Bronchial epithelial cell (primary cell): ENCODE measurements at regions not wholly inside any gene's neighbourhood (a gene's known extent, or its start where the extent isn't known, plus 50 kb on each side); places are given as distances from the start of the nearest gene placed in this dataset.

Source experiments
- DNase-seq: peaks from one replicate; pipeline ENCODE4 v3.0.0-alpha.2; 2010; ENCODE audit warnings: low read depth
- FAIRE-seq: peaks from 2 replicates; lab custom pipeline; 2011; peaks lifted over from hg19 to GRCh38; lab: Jason Lieb, UNC
- H3K27me3 ChIP-seq: 2 replicates; pipeline ENCODE4 v1.5.1; 2011; ENCODE audit warnings: low read length; ENCODE audit not compliant: control insufficient read depth, insufficient read depth
- H3K36me3 ChIP-seq: 2 replicates; pipeline ENCODE4 v1.5.1; 2011; ENCODE audit warnings: low read length; ENCODE audit not compliant: control insufficient read depth, insufficient read depth
- H3K4me3 ChIP-seq: 2 replicates; pipeline ENCODE4 v1.5.1; 2011; ENCODE audit warnings: mild to moderate bottlenecking, low read depth, low read length, control low read depth
- TF ChIP-seq, protein P1 (sequence below): IDR thresholded peaks from 2 replicates; pipeline ENCODE4 v1.5.1; 2011; ENCODE audit warnings: mild to moderate bottlenecking, moderate library complexity, low read length, control low read depth, inconsistent platforms; ENCODE audit not compliant: insufficient read depth, severe bottlenecking

DNA sequence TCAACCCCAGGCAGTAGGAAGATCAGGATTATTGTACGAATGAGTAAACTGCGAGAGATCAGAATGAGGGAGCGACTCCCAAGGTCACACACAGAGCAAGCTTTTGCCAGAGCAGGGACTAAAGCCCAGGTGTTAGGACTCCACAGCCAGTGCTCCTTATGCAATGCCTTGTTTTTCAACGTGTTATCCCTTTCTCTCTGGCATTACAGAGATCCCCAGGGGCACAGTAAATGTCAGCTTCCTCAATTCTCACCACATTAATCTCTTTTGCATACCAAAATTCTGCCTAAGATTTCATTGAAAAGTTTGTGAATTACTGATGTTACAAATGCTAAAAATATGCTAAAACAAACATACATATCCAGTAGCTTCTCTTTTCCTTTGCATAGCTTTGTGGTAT lies 68.1 kb upstream of the CES5A start:
- H3K27me3 ChIP-seq = peaks cover 2% of the 10 kb centered on the region
- H3K36me3 ChIP-seq = no peaks in the 10 kb centered on the region
- FAIRE-seq (no peak), DNase-seq (no peak)
- TF ChIP-seq, protein P1, sequence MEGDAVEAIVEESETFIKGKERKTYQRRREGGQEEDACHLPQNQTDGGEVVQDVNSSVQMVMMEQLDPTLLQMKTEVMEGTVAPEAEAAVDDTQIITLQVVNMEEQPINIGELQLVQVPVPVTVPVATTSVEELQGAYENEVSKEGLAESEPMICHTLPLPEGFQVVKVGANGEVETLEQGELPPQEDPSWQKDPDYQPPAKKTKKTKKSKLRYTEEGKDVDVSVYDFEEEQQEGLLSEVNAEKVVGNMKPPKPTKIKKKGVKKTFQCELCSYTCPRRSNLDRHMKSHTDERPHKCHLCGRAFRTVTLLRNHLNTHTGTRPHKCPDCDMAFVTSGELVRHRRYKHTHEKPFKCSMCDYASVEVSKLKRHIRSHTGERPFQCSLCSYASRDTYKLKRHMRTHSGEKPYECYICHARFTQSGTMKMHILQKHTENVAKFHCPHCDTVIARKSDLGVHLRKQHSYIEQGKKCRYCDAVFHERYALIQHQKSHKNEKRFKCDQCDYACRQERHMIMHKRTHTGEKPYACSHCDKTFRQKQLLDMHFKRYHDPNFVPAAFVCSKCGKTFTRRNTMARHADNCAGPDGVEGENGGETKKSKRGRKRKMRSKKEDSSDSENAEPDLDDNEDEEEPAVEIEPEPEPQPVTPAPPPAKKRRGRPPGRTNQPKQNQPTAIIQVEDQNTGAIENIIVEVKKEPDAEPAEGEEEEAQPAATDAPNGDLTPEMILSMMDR = no peak
- no peak overlapping the region for H3K4me3 ChIP-seq

DNA sequence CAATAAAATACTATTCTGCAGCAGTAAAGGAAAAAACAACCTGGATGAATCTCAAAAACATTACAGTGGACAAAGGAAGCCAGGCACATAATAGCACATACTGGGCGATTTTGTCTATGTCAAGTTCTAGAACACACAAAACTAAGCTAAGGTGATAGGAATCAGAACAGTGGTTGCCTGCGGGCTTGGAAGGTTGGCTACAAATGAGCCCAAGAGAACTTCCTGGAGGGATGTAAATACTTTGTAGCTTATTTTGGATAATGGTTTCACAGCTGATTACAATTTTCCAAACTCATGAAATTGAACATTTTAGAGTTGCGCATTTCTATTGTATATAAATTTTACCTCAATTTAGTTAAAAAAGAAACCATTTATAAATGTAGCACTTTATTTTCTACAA lies 67.6 kb upstream of the CES5A start:
- DNase-seq = no peak
- H3K27me3 ChIP-seq = peaks cover 2% of the 10 kb centered on the region
- H3K36me3 ChIP-seq = no peaks in the 10 kb centered on the region
- FAIRE-seq = no peak
- H3K4me3 ChIP-seq = no peak overlapping the region
- TF ChIP-seq, protein P1 = no peak

DNA sequence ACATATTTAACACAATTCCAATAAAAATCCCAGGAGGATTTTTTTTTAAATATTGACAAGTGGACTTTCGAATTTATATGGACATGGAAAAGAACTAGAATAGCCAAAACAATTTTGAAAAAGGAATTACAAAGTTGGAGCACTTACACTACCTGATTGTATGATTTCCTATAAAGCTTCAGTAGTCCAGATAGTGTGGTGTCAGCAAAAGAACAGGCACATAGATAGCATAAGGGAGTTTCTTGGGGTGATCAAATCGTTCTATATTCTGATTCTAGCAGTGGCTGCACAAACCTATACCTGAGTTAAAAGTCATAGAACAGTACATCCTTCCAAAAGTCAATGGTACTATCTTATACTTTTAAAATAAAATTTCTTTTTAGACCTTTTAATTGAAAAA lies 66.4 kb upstream of the CES5A start:
- TF ChIP-seq, protein P1 = no peak
- peaks cover 2% of the 10 kb centered on the region for H3K27me3 ChIP-seq
- FAIRE-seq (no peak), DNase-seq (no peak)
- no peaks in the 10 kb centered on the region for H3K36me3 ChIP-seq
- no peak overlapping the region for H3K4me3 ChIP-seq

GRCh38 chr16:55938126-55938525 lies 63.0 kb upstream of the CES5A start:
- H3K27me3 ChIP-seq = no peaks in the 10 kb centered on the region
- FAIRE-seq (no peak), DNase-seq (no peak)
- no peaks in the 10 kb centered on the region for H3K36me3 ChIP-seq
- TF ChIP-seq, protein P1 = no peak
- no peak overlapping the region for H3K4me3 ChIP-seq

DNA sequence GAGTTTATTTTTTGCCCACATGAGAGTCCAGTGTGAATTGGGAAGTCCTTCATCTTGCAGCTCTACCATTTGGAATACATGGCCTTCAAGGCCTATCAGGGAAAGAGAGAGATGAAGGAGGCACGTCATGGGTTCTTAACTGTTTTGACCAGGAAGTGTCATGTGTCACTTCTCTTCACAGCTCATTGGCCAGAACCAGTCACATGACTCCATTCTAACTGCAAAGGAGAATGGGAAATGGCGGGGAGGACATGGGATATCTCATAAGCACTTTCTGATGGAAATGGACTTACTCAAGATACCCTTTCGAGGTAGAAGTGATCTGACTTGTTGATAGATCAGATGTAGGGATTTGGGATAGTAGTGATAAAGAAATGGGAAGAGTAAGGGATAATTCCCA lies 57.9 kb upstream of the CES5A start:
- no peak overlapping the region for H3K4me3 ChIP-seq
- H3K27me3 ChIP-seq = no peaks in the 10 kb centered on the region
- DNase-seq (no peak), FAIRE-seq (peak; percentile 70)
- TF ChIP-seq, protein P1 = no peak
- no peaks in the 10 kb centered on the region for H3K36me3 ChIP-seq

- no peak for DNase-seq
- no peaks in the 10 kb centered on the region for H3K27me3 ChIP-seq
- no peak for FAIRE-seq
- no peaks in the 10 kb centered on the region for H3K36me3 ChIP-seq
- TF ChIP-seq, protein P1 = no peak
- H3K4me3 ChIP-seq = no peak overlapping the region
Observed at GRCh38 chr16:55930036-55930435, 54.9 kb upstream of the CES5A start.
